Activated naive CD4-positive, alpha-beta T cell treated with anti-CD3 and anti-CD28 coated beads for 36 hours (primary cell): ENCODE measurements at regions not wholly inside any gene's neighbourhood (a gene's known extent, or its start where the extent isn't known, plus 50 kb on each side); places are given as distances from the start of the nearest gene placed in this dataset.
"Not testable (repeated sequence)": the region's sequence is repeated elsewhere in the genome, so short reads cannot be mapped to it uniquely, and the experiment has no call there.

ENCODE experiments used
- CTCF ChIA-PET: fragments of 350-600 bp; sonication (Branson Sonifier 250); formaldehyde crosslinking; loops from one replicate; lab custom pipeline; 2021; ENCODE audit warnings: antibody characterized with exemption; lab: Charles Lee
- DNase-seq: peaks from one replicate; pipeline ENCODE4 v3.0.0-alpha.2; 2020
- H3K27ac Mint-ChIP-seq: one replicate; pipeline ENCODE4 v1.8.0; 2021; ENCODE audit warnings: mild to moderate bottlenecking, mixed read lengths
- H3K27me3 Mint-ChIP-seq: one replicate; pipeline ENCODE4 v1.8.0; 2021; ENCODE audit warnings: low read depth, mixed read lengths
- H3K36me3 Mint-ChIP-seq: one replicate; pipeline ENCODE4 v1.8.0; 2021; ENCODE audit warnings: low read depth, mixed read lengths
- H3K4me1 Mint-ChIP-seq: one replicate; pipeline ENCODE4 v1.8.0; 2021; ENCODE audit warnings: low read depth, mixed read lengths
- H3K4me3 Mint-ChIP-seq: one replicate; pipeline ENCODE4 v1.8.0; 2021; ENCODE audit warnings: mild to moderate bottlenecking, moderate library complexity, mixed read lengths
- H3K9me3 Mint-ChIP-seq: one replicate; pipeline ENCODE4 v1.8.0; 2021; ENCODE audit warnings: mixed read lengths
- intact Hi-C: fragments of 100-400 bp; cut with micrococcal nuclease; formaldehyde crosslinking; loops from one replicate; pipeline ENCODE4 v1.15.1; 2023

GRCh38 chr2:12006850-12007249 lies 260.4 kb downstream of the LPIN1 start:
- intact Hi-C loops = loop anchor here (1.0 to 5.0 kb wide), 8 partner anchors 10 to 716 kb away; no protein-coding TSS in a partner anchor
- Mint-ChIP-seq H3K4me1 (peaks cover 22% of the 10 kb centered on the region), H3K27me3 (peaks cover 52% of the 10 kb centered on the region), H3K27ac (no peak overlapping the region), H3K4me3 (no peak overlapping the region), H3K36me3 (peaks cover 1% of the 10 kb centered on the region), H3K9me3 (no peaks in the 10 kb centered on the region)
- CTCF ChIA-PET = no interaction called here
- DNase-seq = no peak

- peaks cover 20% of the 10 kb centered on the region for H3K4me1 Mint-ChIP-seq
- peaks cover 50% of the 10 kb centered on the region for H3K27me3 Mint-ChIP-seq
- H3K9me3 Mint-ChIP-seq = no peaks in the 10 kb centered on the region
- H3K27ac Mint-ChIP-seq = no peak overlapping the region
- intact Hi-C loops = loop anchor here (2.0 to 5.0 kb wide), 5 partner anchors 120 to 716 kb away; no protein-coding TSS in a partner anchor
- peaks cover 1% of the 10 kb centered on the region for H3K36me3 Mint-ChIP-seq
- no peak overlapping the region for H3K4me3 Mint-ChIP-seq
- CTCF ChIA-PET = no interaction called here
- no peak for DNase-seq
Observed at GRCh38 chr2:12007282-12007681, 260.9 kb downstream of the LPIN1 start.

- H3K4me1 Mint-ChIP-seq = peaks cover 20% of the 10 kb centered on the region
- no peaks in the 10 kb centered on the region for H3K9me3 Mint-ChIP-seq
- intact Hi-C loops = loop anchor here (5.0 kb wide), 3 partner anchors 119 to 549 kb away; no protein-coding TSS in a partner anchor
- peaks cover 1% of the 10 kb centered on the region for H3K36me3 Mint-ChIP-seq
- CTCF ChIA-PET = no interaction called here
- no peak for DNase-seq
- no peak overlapping the region for H3K27ac Mint-ChIP-seq
- peaks cover 39% of the 10 kb centered on the region for H3K27me3 Mint-ChIP-seq
- no peak overlapping the region for H3K4me3 Mint-ChIP-seq
Observed at GRCh38 chr2:12008425-12009061, 262.1 kb downstream of the LPIN1 start.

GRCh38 chr2:12009323-12009905 lies 263.0 kb downstream of the LPIN1 start:
- Mint-ChIP-seq H3K9me3 (peaks cover 1% of the 10 kb centered on the region), H3K36me3 (peaks cover 1% of the 10 kb centered on the region), H3K27me3 (peaks cover 39% of the 10 kb centered on the region), H3K4me1 (peaks cover 20% of the 10 kb centered on the region), H3K4me3 (no peak overlapping the region), H3K27ac (no peak overlapping the region)
- no peak for DNase-seq
- intact Hi-C loops = loop anchor here (5.0 kb wide), 3 partner anchors 118 to 548 kb away; no protein-coding TSS in a partner anchor
- CTCF ChIA-PET = no interaction called here

- Mint-ChIP-seq H3K27ac (no peak overlapping the region), H3K4me3 (no peak overlapping the region), H3K27me3 (peaks cover 32% of the 10 kb centered on the region), H3K9me3 (peaks cover 1% of the 10 kb centered on the region), H3K4me1 (peaks cover 15% of the 10 kb centered on the region), H3K36me3 (peaks cover 1% of the 10 kb centered on the region)
- CTCF ChIA-PET = no interaction called here
- DNase-seq = no peak
- intact Hi-C loops = no loop called here
Observed at GRCh38 chr2:12010059-12010458, 263.6 kb downstream of the LPIN1 start.

- DNase-seq = no peak
- Mint-ChIP-seq H3K27me3 (peaks cover 32% of the 10 kb centered on the region), H3K27ac (no peak overlapping the region), H3K4me1 (peaks cover 8% of the 10 kb centered on the region), H3K4me3 (no peak overlapping the region), H3K36me3 (peaks cover 1% of the 10 kb centered on the region), H3K9me3 (peaks cover 1% of the 10 kb centered on the region)
- intact Hi-C loops = no loop called here
- CTCF ChIA-PET = interaction anchor here (0.6 kb wide), 2 partner anchors 148 to 318 kb away, joined by 4 read pairs; no protein-coding TSS in a partner anchor
Observed at GRCh38 chr2:12010779-12011178, 264.3 kb downstream of the LPIN1 start.

GRCh38 chr2:12014088-12014960 lies 267.9 kb downstream of the LPIN1 start:
- peaks cover 1% of the 10 kb centered on the region for H3K9me3 Mint-ChIP-seq
- intact Hi-C loops = no loop called here
- H3K4me1 Mint-ChIP-seq = peaks cover 13% of the 10 kb centered on the region
- peaks cover 1% of the 10 kb centered on the region for H3K36me3 Mint-ChIP-seq
- peaks cover 23% of the 10 kb centered on the region for H3K27me3 Mint-ChIP-seq
- H3K4me3 Mint-ChIP-seq = no peak overlapping the region
- H3K27ac Mint-ChIP-seq = no peak overlapping the region
- DNase-seq = no peak
- CTCF ChIA-PET = interaction anchor here (0.7 kb wide), 1 partner anchor 231 kb away, joined by 3 read pairs; no protein-coding TSS in a partner anchor

GRCh38 chr2:12017499-12018157 lies 271.2 kb downstream of the LPIN1 start:
- no peak overlapping the region for H3K4me3 Mint-ChIP-seq
- H3K4me1 Mint-ChIP-seq = peaks cover 13% of the 10 kb centered on the region
- no peak overlapping the region for H3K27ac Mint-ChIP-seq
- no peak for DNase-seq
- peaks cover 7% of the 10 kb centered on the region for H3K27me3 Mint-ChIP-seq
- intact Hi-C loops = no loop called here
- H3K9me3 Mint-ChIP-seq = peaks cover 25% of the 10 kb centered on the region
- CTCF ChIA-PET = no interaction called here
- peaks cover 15% of the 10 kb centered on the region for H3K36me3 Mint-ChIP-seq

- H3K27me3 Mint-ChIP-seq, intact Hi-C loops, H3K27ac Mint-ChIP-seq, H3K4me3 Mint-ChIP-seq, DNase-seq: not testable (repeated sequence)
- peaks cover 13% of the 10 kb centered on the region for H3K4me1 Mint-ChIP-seq
- CTCF ChIA-PET = interaction anchor here (1.4 kb wide), 1 partner anchor 150 kb away, joined by 3 read pairs; no protein-coding TSS in a partner anchor
- H3K36me3 Mint-ChIP-seq = peaks cover 16% of the 10 kb centered on the region
- H3K9me3 Mint-ChIP-seq = peaks cover 26% of the 10 kb centered on the region
Observed at GRCh38 chr2:12018726-12019125, 272.3 kb downstream of the LPIN1 start.

- DNase-seq = no peak
- Mint-ChIP-seq H3K36me3 (peaks cover 16% of the 10 kb centered on the region), H3K27me3 (peaks cover 7% of the 10 kb centered on the region), H3K4me3 (no peak overlapping the region), H3K27ac (no peak overlapping the region), H3K4me1 (peaks cover 13% of the 10 kb centered on the region), H3K9me3 (peaks cover 26% of the 10 kb centered on the region)
- CTCF ChIA-PET = interaction anchor here (1.9 kb wide), 1 partner anchor 986 kb away, joined by 3 read pairs; no protein-coding TSS in a partner anchor
- intact Hi-C loops = no loop called here
Observed at GRCh38 chr2:12020833-12021469, 274.5 kb downstream of the LPIN1 start.

GRCh38 chr2:12024197-12024907 lies 277.9 kb downstream of the LPIN1 start:
- peaks cover 16% of the 10 kb centered on the region for H3K36me3 Mint-ChIP-seq

More at GRCh38 chr2:12024197-12024907, 277.9 kb downstream of the LPIN1 start:
- DNase-seq, intact Hi-C loops, H3K4me1 Mint-ChIP-seq, H3K27me3 Mint-ChIP-seq, H3K27ac Mint-ChIP-seq, CTCF ChIA-PET, H3K4me3 Mint-ChIP-seq: not testable (repeated sequence)
- peaks cover 26% of the 10 kb centered on the region for H3K9me3 Mint-ChIP-seq
